ENCODE measurements at regions not wholly inside any gene's neighbourhood (a gene's known extent, or its start where the extent isn't known, plus 50 kb on each side); places are given as distances from the start of the nearest gene placed in this dataset.

DNA sequence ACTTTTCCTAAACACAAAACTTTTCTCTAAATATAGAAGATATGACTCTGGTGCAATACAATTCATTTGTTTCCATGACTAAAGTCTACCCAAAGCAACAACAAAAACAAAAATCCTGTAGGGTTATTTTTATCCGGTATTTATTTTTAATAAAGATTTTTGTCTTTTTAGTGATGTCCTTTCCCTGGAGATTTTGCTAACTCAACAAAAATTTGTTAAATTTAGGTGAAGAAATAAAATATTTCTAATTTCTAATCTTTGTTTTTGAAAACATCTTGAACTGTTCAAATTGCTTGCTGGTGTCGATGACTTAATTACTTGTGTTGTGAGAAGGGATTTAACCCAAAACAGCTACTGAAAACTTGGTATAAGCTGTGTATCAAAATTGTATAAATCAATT lies 741.8 kb downstream of the HDGFL1 start:
- TF ChIP-seq, protein P1, sequence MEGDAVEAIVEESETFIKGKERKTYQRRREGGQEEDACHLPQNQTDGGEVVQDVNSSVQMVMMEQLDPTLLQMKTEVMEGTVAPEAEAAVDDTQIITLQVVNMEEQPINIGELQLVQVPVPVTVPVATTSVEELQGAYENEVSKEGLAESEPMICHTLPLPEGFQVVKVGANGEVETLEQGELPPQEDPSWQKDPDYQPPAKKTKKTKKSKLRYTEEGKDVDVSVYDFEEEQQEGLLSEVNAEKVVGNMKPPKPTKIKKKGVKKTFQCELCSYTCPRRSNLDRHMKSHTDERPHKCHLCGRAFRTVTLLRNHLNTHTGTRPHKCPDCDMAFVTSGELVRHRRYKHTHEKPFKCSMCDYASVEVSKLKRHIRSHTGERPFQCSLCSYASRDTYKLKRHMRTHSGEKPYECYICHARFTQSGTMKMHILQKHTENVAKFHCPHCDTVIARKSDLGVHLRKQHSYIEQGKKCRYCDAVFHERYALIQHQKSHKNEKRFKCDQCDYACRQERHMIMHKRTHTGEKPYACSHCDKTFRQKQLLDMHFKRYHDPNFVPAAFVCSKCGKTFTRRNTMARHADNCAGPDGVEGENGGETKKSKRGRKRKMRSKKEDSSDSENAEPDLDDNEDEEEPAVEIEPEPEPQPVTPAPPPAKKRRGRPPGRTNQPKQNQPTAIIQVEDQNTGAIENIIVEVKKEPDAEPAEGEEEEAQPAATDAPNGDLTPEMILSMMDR (conservative IDR thresholded peaks at IDR 0.05 in 1 of 2, IDR thresholded peaks at IDR 0.05 in 1 of 2; ENCODE audit: low read depth in 1 of 2, low read length in 2 of 2) = no peak
- no peak for TF ChIP-seq EZH2 (IDR thresholded peaks at IDR 0.05; ENCODE audit: low read length, missing control alignments)
- no peaks in the 10 kb centered on the region for H3K36me3 ChIP-seq (ENCODE audit: control insufficient read depth, insufficient read depth, low read length)
- no peak overlapping the region for H3K9ac ChIP-seq (ENCODE audit: insufficient read depth, low read length)
- H3K27ac ChIP-seq (ENCODE audit: insufficient read depth, low read length) = no peak overlapping the region
- H4K20me1 ChIP-seq (ENCODE audit: control insufficient read depth, extremely low read depth, insufficient read depth, low read length) = no peaks in the 10 kb centered on the region
- no peak overlapping the region for H3K4me2 ChIP-seq (ENCODE audit: extremely low read depth, insufficient read depth, low read length)
- H3K27me3 ChIP-seq (ENCODE audit: control insufficient read depth, insufficient read depth, low read length) = no peaks in the 10 kb centered on the region
- H3K9me3 ChIP-seq (ENCODE audit: control insufficient read depth, insufficient read depth, low read depth, low read length) = no peaks in the 10 kb centered on the region
- H3K4me1 ChIP-seq (ENCODE audit: control insufficient read depth, extremely low read depth, insufficient read depth, low read length) = no peaks in the 10 kb centered on the region
- no peak overlapping the region for H2AFZ ChIP-seq (ENCODE audit: low read length)
- no peak for DNase-seq (ENCODE audit: low read depth in 2 of 2)
- H3K79me2 ChIP-seq (ENCODE audit: control insufficient read depth, insufficient read depth, low read length) = no peaks in the 10 kb centered on the region
- H3K4me3 ChIP-seq (replicated peaks in 1 of 4; ENCODE audit: control extremely low read depth in 1 of 4, insufficient read depth in 1 of 4, low read depth in 3 of 4, low read length in 4 of 4) = no peak overlapping the region

DNA sequence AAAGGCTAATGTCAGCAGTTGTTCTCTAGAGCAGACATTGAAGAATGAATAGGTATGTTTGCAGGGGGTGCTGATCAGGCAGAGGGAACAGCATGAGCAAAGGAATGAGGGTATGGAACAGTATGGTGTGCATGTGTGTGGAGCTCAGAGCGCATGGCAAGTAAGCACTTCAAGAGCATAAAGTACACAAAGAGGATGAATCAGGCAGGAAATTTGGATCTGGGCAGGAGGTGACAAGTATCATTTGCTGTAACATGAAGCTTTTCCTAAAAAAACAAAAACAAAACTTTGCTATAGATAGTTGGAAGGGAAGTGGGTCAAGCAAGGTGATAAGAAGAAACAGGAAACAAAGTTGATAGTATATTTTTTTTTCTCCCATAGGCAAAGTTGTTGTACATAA lies 746.8 kb downstream of the HDGFL1 start:
- Histone ChIP-seq H3K9me3 (ENCODE audit: control insufficient read depth, insufficient read depth, low read depth, low read length) (no peaks in the 10 kb centered on the region), H3K79me2 (ENCODE audit: control insufficient read depth, insufficient read depth, low read length) (no peaks in the 10 kb centered on the region), H3K4me3 (replicated peaks in 1 of 4; ENCODE audit: control extremely low read depth in 1 of 4, insufficient read depth in 1 of 4, low read depth in 3 of 4, low read length in 4 of 4) (no peak overlapping the region), H3K27ac (ENCODE audit: insufficient read depth, low read length) (no peak overlapping the region), H2AFZ (ENCODE audit: low read length) (no peak overlapping the region), H3K4me1 (ENCODE audit: control insufficient read depth, extremely low read depth, insufficient read depth, low read length) (no peaks in the 10 kb centered on the region), H3K4me2 (ENCODE audit: extremely low read depth, insufficient read depth, low read length) (no peak overlapping the region), H3K27me3 (ENCODE audit: control insufficient read depth, insufficient read depth, low read length) (no peaks in the 10 kb centered on the region), H3K36me3 (ENCODE audit: control insufficient read depth, insufficient read depth, low read length) (no peaks in the 10 kb centered on the region), H3K9ac (ENCODE audit: insufficient read depth, low read length) (no peak overlapping the region), H4K20me1 (ENCODE audit: control insufficient read depth, extremely low read depth, insufficient read depth, low read length) (no peaks in the 10 kb centered on the region)
- TF ChIP-seq EZH2 (IDR thresholded peaks at IDR 0.05; ENCODE audit: low read length, missing control alignments) = no peak
- TF ChIP-seq, protein P1 (conservative IDR thresholded peaks at IDR 0.05 in 1 of 2, IDR thresholded peaks at IDR 0.05 in 1 of 2; ENCODE audit: low read depth in 1 of 2, low read length in 2 of 2) = no peak
- peak; percentile 4 to 9 for DNase-seq (ENCODE audit: low read depth in 2 of 2)

DNA sequence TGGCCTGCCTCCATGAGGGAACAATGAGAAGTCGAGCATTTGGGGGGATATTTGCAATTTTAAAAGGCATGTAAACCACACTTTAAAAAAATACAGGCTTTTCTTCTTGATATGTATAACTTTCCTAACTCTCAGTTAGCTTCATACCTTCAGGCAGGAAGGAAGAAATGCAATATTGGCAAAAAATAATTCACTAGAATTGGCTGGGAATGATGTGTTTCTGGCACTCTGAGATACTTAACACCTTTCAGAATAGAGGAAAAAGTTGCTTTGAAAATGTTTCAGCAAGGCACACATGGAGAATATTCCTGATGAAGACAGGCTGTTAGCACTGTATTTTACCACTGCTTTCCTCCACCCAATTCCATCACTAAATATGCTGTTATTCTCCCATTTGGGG lies 747.6 kb downstream of the HDGFL1 start:
- Histone ChIP-seq H3K9me3 (ENCODE audit: control insufficient read depth, insufficient read depth, low read depth, low read length) (no peaks in the 10 kb centered on the region), H3K4me1 (ENCODE audit: control insufficient read depth, extremely low read depth, insufficient read depth, low read length) (no peaks in the 10 kb centered on the region), H3K9ac (ENCODE audit: insufficient read depth, low read length) (no peak overlapping the region), H3K4me3 (replicated peaks in 1 of 4; ENCODE audit: control extremely low read depth in 1 of 4, insufficient read depth in 1 of 4, low read depth in 3 of 4, low read length in 4 of 4) (no peak overlapping the region), H3K4me2 (ENCODE audit: extremely low read depth, insufficient read depth, low read length) (no peak overlapping the region), H3K79me2 (ENCODE audit: control insufficient read depth, insufficient read depth, low read length) (no peaks in the 10 kb centered on the region), H4K20me1 (ENCODE audit: control insufficient read depth, extremely low read depth, insufficient read depth, low read length) (no peaks in the 10 kb centered on the region), H3K36me3 (ENCODE audit: control insufficient read depth, insufficient read depth, low read length) (no peaks in the 10 kb centered on the region), H3K27me3 (ENCODE audit: control insufficient read depth, insufficient read depth, low read length) (no peaks in the 10 kb centered on the region), H3K27ac (ENCODE audit: insufficient read depth, low read length) (no peak overlapping the region), H2AFZ (ENCODE audit: low read length) (no peak overlapping the region)
- TF ChIP-seq EZH2 (IDR thresholded peaks at IDR 0.05; ENCODE audit: low read length, missing control alignments) = no peak
- TF ChIP-seq, protein P1 (conservative IDR thresholded peaks at IDR 0.05 in 1 of 2, IDR thresholded peaks at IDR 0.05 in 1 of 2; ENCODE audit: low read depth in 1 of 2, low read length in 2 of 2) = no peak
- no peak for DNase-seq (ENCODE audit: low read depth in 2 of 2)
